DLD1 (cell line): ENCODE measurements at regions not wholly inside any gene's neighbourhood (a gene's known extent, or its start where the extent isn't known, plus 50 kb on each side); places are given as distances from the start of the nearest gene placed in this dataset.
"Not testable (repeated sequence)": the region's sequence is repeated elsewhere in the genome, so short reads cannot be mapped to it uniquely, and the experiment has no call there.

ENCODE experiments used
- in situ Hi-C: cut with HindIII; loops from 2 replicates; pipeline ENCODE4 v1.10.0; 2017; ENCODE audit warnings: low sequenced_read_pairs

GRCh38 chr16:64375391-64375980 lies 746.4 kb downstream of the CDH11 start:
- in situ Hi-C loops = no loop called here

- in situ Hi-C loops = no loop called here
These were observed 751.8 kb downstream of the CDH11 start for GRCh38 chr16:64370112-64370511.

- in situ Hi-C loops = no loop called here
These were observed 756.4 kb downstream of the CDH11 start for GRCh38 chr16:64365448-64365931.

GRCh38 chr16:64364894-64365293 lies 757.0 kb downstream of the CDH11 start:
- in situ Hi-C loops = no loop called here

- in situ Hi-C loops = no loop called here
These were observed 757.4 kb downstream of the CDH11 start for GRCh38 chr16:64364416-64364815.

GRCh38 chr16:64364016-64364415 lies 757.8 kb downstream of the CDH11 start:
- in situ Hi-C loops = no loop called here

- in situ Hi-C loops = no loop called here
These were observed 758.8 kb downstream of the CDH11 start for GRCh38 chr16:64363039-64363438.

- in situ Hi-C loops = no loop called here
These were observed 759.7 kb downstream of the CDH11 start for GRCh38 chr16:64362193-64362592.

GRCh38 chr16:64361753-64362152 lies 760.1 kb downstream of the CDH11 start:
- in situ Hi-C loops = no loop called here

GRCh38 chr16:64358291-64358690 lies 763.6 kb downstream of the CDH11 start:
- in situ Hi-C loops = no loop called here

GRCh38 chr16:64356267-64356666 lies 765.6 kb downstream of the CDH11 start:
- in situ Hi-C loops = no loop called here

- in situ Hi-C loops = no loop called here
These were observed 769.6 kb downstream of the CDH11 start for GRCh38 chr16:64352246-64352645.

GRCh38 chr16:64351121-64351520 lies 770.7 kb downstream of the CDH11 start:
- in situ Hi-C loops = no loop called here

GRCh38 chr16:64346080-64346479 lies 775.8 kb downstream of the CDH11 start:
- in situ Hi-C loops = no loop called here

- in situ Hi-C loops = no loop called here
These were observed 776.7 kb downstream of the CDH11 start for GRCh38 chr16:64345142-64345541.

- in situ Hi-C loops = not testable (repeated sequence)
These were observed 777.9 kb downstream of the CDH11 start for GRCh38 chr16:64343820-64344443.

- in situ Hi-C loops = no loop called here
These were observed 778.6 kb downstream of the CDH11 start for GRCh38 chr16:64343061-64343819.

GRCh38 chr16:64341336-64341735 lies 780.5 kb downstream of the CDH11 start:
- in situ Hi-C loops = not testable (repeated sequence)

GRCh38 chr16:64339052-64339770 lies 782.7 kb downstream of the CDH11 start:
- in situ Hi-C loops = no loop called here

GRCh38 chr16:64321881-64322280 lies 800.0 kb downstream of the CDH11 start:
- in situ Hi-C loops = no loop called here

- in situ Hi-C loops = no loop called here
These were observed 800.8 kb downstream of the CDH11 start for GRCh38 chr16:64321066-64321465.
